Testis (tissue), 2 donors: ENCODE measurements at regions not wholly inside any gene's neighbourhood (a gene's known extent, or its start where the extent isn't known, plus 50 kb on each side); places are given as distances from the start of the nearest gene placed in this dataset.

Experiments used
- DNase-seq: peaks from one replicate; pipeline ENCODE4 v3.0.0-alpha.2; 2019
- H3K27ac ChIP-seq, 2 donors: fragments of 200-600 bp; sonication (generic); one replicate each; pipeline ENCODE4 v1.5.1; 2019
- H3K27me3 ChIP-seq: fragments of 200-600 bp; sonication (generic); one replicate; pipeline ENCODE4 v1.5.1; 2019
- H3K36me3 ChIP-seq: fragments of 200-600 bp; sonication (generic); one replicate; pipeline ENCODE4 v1.5.1; 2017; ENCODE audit warnings: low read depth; ENCODE audit errors: missing control alignments
- H3K4me1 ChIP-seq: fragments of 200-600 bp; sonication (generic); one replicate; pipeline ENCODE4 v1.5.1; 2019
- H3K4me3 ChIP-seq, 2 donors: fragments of 200-600 bp; sonication (generic); one replicate each; pipeline ENCODE4 v1.5.1; 2017 to 2019
- H3K9me3 ChIP-seq: fragments of 200-600 bp; sonication (generic); one replicate; pipeline ENCODE4 v1.5.1; 2017
- CTCF ChIP-seq, 3 experiments: fragments of 450-650 bp in 2 of 3; fragments of 200-600 bp in 1 of 3; sonication (generic) in 1 of 3; IDR thresholded peaks; one replicate each; pipeline ENCODE4 v1.5.1; 2016 to 2019; ENCODE audit warnings: antibody characterized with exemption in 3 of 3, mild to moderate bottlenecking in 2 of 3, moderate library complexity in 1 of 3
- POLR2A ChIP-seq: fragments of 450-650 bp; IDR thresholded peaks from one replicate; pipeline ENCODE4 v1.6.1; 2017; ENCODE audit warnings: antibody characterized with exemption, mild to moderate bottlenecking, moderate library complexity
- WGBS, 2 donors: methylation state at CpG; one replicate each; pipeline ENCODE4 v1.1.5; 2018; 5-methylcytosine and 5-hydroxymethylcytosine counted together
- intact Hi-C: fragments of 100-400 bp; cut with DNase I; formaldehyde crosslinking; loops from one replicate; pipeline ENCODE4 v1.15.1; 2023; ENCODE audit warnings: low total_unique reads

DNA sequence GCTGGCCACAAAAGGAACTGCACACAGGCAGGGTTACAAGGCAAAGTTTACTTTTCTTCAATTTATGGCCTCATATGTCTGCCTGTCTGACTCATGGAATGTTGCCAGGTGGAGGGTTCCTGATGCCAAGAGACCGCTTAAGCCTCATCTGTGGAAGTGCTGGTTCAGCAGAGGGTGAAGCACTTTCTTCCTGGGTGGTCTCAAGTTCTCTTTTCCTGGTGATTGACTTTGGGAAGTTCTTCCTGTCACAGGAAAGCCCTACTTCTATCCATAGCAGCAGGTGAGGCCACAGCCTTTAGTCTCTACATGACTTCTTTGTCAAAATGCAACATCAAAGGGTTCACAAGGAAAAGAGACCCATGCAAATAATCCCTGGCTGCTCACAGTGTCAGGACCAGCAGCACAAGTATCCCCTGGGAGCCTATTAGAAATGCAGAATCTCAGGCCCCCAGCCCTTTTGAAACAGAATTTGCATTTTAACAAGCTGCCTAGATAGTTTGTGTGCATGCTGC, 81.4 kb upstream of the IGFBP7 start:
- no peaks in the 10 kb centered on the region for H3K9me3 ChIP-seq
- H3K36me3 ChIP-seq = no peaks in the 10 kb centered on the region
- intact Hi-C loops = no loop called here
- no peak for DNase-seq
- H3K4me3 ChIP-seq = no peak overlapping the region
- H3K4me1 ChIP-seq = no peaks in the 10 kb centered on the region
- TF ChIP-seq CTCF (IDR thresholded peaks at IDR 0.05) (no peak), POLR2A (no peak)
- WGBS, 2 donors = 78 to 82% methylated on average over 1 of the region's 1 CpG
- no peaks in the 10 kb centered on the region for H3K27me3 ChIP-seq
- H3K27ac ChIP-seq = no peak overlapping the region

DNA sequence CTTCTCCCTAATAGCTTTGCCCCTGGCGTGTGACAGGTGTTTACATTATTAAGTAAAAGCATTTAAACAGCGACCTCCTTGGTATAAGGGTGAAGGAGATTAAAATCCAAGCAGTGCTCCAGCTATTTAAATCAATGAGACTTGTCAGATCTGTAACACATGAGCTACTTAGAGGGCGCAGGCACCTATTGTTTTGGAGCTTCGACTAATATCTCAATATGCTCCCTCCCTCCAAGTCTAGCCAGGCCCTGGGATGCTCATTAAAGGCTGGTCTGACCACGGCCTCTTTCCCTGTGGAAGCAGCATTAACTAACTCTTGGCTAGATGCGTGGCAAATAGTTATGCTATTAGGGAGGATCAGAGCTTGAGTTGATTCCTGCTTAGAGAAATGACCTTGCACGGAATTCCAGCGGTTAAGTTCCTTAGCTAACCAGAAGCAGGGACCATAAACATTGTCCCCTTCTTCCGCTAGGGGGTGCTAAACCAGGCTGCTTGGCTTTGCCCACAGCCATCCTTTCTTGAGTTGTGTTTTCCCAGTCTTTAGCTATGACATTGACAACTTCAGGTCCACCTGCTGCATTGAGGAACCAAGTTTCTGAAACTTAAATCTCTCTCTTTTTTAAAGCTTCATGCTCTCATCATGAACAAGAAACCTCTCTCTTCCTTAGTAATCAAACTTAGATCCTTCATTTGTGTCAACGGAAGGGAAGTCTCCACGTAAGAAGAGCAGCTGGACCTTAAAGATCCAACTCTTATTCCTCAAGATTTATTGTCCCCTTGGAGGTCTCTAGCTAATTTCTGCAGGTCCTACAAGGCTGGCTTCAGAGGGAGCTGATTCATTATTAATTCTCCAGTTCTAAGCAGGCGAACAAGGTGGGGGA, 80.7 kb upstream of the IGFBP7 start:
- TF ChIP-seq POLR2A (no peak), CTCF (IDR thresholded peaks at IDR 0.05) (peak in 1 of 3 experiments; percentile 62)
- intact Hi-C loops = no loop called here
- H3K4me3 ChIP-seq = no peak overlapping the region
- no peaks in the 10 kb centered on the region for H3K36me3 ChIP-seq
- H3K27ac ChIP-seq = no peak overlapping the region
- 67 to 73% methylated on average over 12 of the region's 12 CpGs for WGBS, 2 donors
- no peaks in the 10 kb centered on the region for H3K9me3 ChIP-seq
- peak; percentile 57 for DNase-seq
- no peaks in the 10 kb centered on the region for H3K27me3 ChIP-seq
- H3K4me1 ChIP-seq = no peaks in the 10 kb centered on the region

GRCh38 chr4:57187246-57187645, 77.1 kb upstream of the IGFBP7 start:
- no peaks in the 10 kb centered on the region for H3K4me1 ChIP-seq

GRCh38 chr4:57184378-57185029, 74.3 kb upstream of the IGFBP7 start:
- intact Hi-C loops = no loop called here
- Histone ChIP-seq H3K27ac (no peak overlapping the region), H3K9me3 (no peaks in the 10 kb centered on the region), H3K4me1 (no peaks in the 10 kb centered on the region), H3K27me3 (no peaks in the 10 kb centered on the region), H3K4me3 (no peak overlapping the region), H3K36me3 (no peaks in the 10 kb centered on the region)
- WGBS, 2 donors = 74 to 83% methylated on average over 18 of the region's 18 CpGs
- no peak for DNase-seq
- TF ChIP-seq POLR2A (no peak), CTCF (IDR thresholded peaks at IDR 0.05) (no peak)

More at GRCh38 chr4:57187246-57187645, 77.1 kb upstream of the IGFBP7 start:
- TF ChIP-seq CTCF (IDR thresholded peaks at IDR 0.05) (no peak), POLR2A (no peak)
- Histone ChIP-seq H3K27ac (no peak overlapping the region), H3K27me3 (no peaks in the 10 kb centered on the region), H3K4me3 (no peak overlapping the region), H3K36me3 (no peaks in the 10 kb centered on the region), H3K9me3 (no peaks in the 10 kb centered on the region)
- no peak for DNase-seq
- 56 to 57% methylated on average over 4 of the region's 4 CpGs for WGBS, 2 donors
- intact Hi-C loops = no loop called here
